Adrenal gland (tissue), 5 donors: ENCODE measurements at regions not wholly inside any gene's neighbourhood (a gene's known extent, or its start where the extent isn't known, plus 50 kb on each side); places are given as distances from the start of the nearest gene placed in this dataset.

ENCODE experiments used
- POLR2A ChIP-seq, 2 donors: fragments of 450-650 bp; IDR thresholded peaks; one replicate each; pipeline ENCODE4 v1.6.1; 2017; ENCODE audit warnings: antibody characterized with exemption in 2 of 2, mild to moderate bottlenecking in 2 of 2, moderate library complexity in 1 of 2
- TF ChIP-seq, protein P1 (sequence below), 6 experiments: fragments of 450-650 bp in 4 of 6; fragments of 200-600 bp in 2 of 6; sonication (generic) in 1 of 6; IDR thresholded peaks; 1 replicate in 5 of 6; 2 replicates in 1 of 6; pipeline versions ENCODE4 v1.5.1 to v1.8.0; 2016 to 2021; ENCODE audit warnings: antibody characterized with exemption in 6 of 6, mild to moderate bottlenecking in 2 of 6, moderate library complexity in 1 of 6
- donor health status: DM: no; HTN: no; CAD: no.

DNA sequence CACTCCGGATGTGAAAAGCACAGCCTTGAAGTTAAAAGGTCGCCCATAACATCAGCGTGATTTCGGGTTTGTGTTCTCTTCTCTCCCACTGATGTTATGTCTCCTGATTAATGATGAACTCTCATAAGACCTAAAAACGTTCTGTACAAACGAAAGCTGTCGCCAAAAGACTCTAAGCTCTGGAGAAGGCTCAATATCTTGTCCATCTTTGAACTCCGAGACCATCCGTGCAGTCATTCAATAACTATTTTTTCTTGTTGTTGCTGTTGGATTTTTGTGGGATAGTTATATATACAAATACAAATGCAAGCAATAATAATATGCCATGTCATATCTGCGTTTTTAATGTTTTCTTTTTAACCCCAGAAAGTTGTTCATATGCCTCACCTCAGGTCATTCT, 291.8 kb upstream of the MARCKS start:
- TF ChIP-seq POLR2A (IDR thresholded peaks at IDR 0.05), result no peak
- TF ChIP-seq, protein P1, sequence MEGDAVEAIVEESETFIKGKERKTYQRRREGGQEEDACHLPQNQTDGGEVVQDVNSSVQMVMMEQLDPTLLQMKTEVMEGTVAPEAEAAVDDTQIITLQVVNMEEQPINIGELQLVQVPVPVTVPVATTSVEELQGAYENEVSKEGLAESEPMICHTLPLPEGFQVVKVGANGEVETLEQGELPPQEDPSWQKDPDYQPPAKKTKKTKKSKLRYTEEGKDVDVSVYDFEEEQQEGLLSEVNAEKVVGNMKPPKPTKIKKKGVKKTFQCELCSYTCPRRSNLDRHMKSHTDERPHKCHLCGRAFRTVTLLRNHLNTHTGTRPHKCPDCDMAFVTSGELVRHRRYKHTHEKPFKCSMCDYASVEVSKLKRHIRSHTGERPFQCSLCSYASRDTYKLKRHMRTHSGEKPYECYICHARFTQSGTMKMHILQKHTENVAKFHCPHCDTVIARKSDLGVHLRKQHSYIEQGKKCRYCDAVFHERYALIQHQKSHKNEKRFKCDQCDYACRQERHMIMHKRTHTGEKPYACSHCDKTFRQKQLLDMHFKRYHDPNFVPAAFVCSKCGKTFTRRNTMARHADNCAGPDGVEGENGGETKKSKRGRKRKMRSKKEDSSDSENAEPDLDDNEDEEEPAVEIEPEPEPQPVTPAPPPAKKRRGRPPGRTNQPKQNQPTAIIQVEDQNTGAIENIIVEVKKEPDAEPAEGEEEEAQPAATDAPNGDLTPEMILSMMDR (IDR thresholded peaks at IDR 0.05), result no peak
